IMR-90 (cell line): ENCODE measurements at regions not wholly inside any gene's neighbourhood (a gene's known extent, or its start where the extent isn't known, plus 50 kb on each side); places are given as distances from the start of the nearest gene placed in this dataset.

Experiments used
- BHLHE40 ChIP-seq: fragments of 150-350 bp; IDR thresholded peaks from 2 replicates; pipeline ENCODE4 v1.6.1; 2016; ENCODE audit warnings: mild to moderate bottlenecking, low read depth, low read length
- CEBPB ChIP-seq: IDR thresholded peaks from 2 replicates; pipeline ENCODE4 v1.6.1; 2012; ENCODE audit warnings: low read depth, low read length, improper control_type of control experiment
- POLR2A ChIP-seq: IDR thresholded peaks from 2 replicates; pipeline ENCODE4 v1.6.1; 2012; ENCODE audit warnings: mild to moderate bottlenecking, low read depth, low read length
- RAD21 ChIP-seq: IDR thresholded peaks from 2 replicates; pipeline ENCODE4 v1.6.1; 2012; ENCODE audit warnings: low read length, improper control_type of control experiment
- TF ChIP-seq, protein P1 (sequence below): conservative IDR thresholded peaks from 2 replicates; pipeline ENCODE4 v1.5.1; 2012; ENCODE audit warnings: mild to moderate bottlenecking, low read depth, low read length, improper control_type of control experiment
- TF ChIP-seq, protein P2 (sequence below): fragments of 150-350 bp; IDR thresholded peaks from 2 replicates; pipeline ENCODE4 v1.6.1; 2017; ENCODE audit warnings: mild to moderate bottlenecking, antibody characterized with exemption, low read length, low read depth
- TF ChIP-seq, protein P3 (sequence below): fragments of 150-350 bp; IDR thresholded peaks from 2 replicates; pipeline ENCODE4 v1.6.1; 2016; ENCODE audit warnings: low read depth, mild to moderate bottlenecking, low read length, moderate library complexity, borderline replicate concordance

DNA sequence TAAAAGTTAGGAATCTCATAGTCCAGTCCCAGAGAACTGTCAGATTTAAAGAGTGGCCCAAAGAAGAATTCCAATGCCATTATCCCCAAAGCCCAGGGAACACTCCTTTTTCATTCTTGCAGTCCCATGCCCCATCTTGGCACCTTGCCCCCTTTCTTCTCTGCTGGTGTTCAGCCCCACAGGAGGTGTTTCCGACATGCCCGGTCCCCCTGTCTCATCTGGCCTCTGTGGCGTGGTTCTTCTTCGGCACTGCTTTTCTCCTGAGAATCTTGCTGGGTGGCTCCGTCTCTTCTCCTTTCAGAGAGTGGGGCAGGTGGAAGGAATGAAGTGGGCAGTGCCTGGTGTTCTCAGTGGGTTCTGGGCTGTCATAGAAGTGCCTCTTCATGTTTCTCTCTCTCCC, 64.7 kb downstream of the VCPKMT start:
- TF ChIP-seq, protein P1, sequence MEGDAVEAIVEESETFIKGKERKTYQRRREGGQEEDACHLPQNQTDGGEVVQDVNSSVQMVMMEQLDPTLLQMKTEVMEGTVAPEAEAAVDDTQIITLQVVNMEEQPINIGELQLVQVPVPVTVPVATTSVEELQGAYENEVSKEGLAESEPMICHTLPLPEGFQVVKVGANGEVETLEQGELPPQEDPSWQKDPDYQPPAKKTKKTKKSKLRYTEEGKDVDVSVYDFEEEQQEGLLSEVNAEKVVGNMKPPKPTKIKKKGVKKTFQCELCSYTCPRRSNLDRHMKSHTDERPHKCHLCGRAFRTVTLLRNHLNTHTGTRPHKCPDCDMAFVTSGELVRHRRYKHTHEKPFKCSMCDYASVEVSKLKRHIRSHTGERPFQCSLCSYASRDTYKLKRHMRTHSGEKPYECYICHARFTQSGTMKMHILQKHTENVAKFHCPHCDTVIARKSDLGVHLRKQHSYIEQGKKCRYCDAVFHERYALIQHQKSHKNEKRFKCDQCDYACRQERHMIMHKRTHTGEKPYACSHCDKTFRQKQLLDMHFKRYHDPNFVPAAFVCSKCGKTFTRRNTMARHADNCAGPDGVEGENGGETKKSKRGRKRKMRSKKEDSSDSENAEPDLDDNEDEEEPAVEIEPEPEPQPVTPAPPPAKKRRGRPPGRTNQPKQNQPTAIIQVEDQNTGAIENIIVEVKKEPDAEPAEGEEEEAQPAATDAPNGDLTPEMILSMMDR = no peak
- TF ChIP-seq CEBPB (no peak), POLR2A (no peak), BHLHE40 (no peak), RAD21 (no peak)
- TF ChIP-seq, protein P2, sequence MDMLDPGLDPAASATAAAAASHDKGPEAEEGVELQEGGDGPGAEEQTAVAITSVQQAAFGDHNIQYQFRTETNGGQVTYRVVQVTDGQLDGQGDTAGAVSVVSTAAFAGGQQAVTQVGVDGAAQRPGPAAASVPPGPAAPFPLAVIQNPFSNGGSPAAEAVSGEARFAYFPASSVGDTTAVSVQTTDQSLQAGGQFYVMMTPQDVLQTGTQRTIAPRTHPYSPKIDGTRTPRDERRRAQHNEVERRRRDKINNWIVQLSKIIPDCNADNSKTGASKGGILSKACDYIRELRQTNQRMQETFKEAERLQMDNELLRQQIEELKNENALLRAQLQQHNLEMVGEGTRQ = no peak
- TF ChIP-seq, protein P3, sequence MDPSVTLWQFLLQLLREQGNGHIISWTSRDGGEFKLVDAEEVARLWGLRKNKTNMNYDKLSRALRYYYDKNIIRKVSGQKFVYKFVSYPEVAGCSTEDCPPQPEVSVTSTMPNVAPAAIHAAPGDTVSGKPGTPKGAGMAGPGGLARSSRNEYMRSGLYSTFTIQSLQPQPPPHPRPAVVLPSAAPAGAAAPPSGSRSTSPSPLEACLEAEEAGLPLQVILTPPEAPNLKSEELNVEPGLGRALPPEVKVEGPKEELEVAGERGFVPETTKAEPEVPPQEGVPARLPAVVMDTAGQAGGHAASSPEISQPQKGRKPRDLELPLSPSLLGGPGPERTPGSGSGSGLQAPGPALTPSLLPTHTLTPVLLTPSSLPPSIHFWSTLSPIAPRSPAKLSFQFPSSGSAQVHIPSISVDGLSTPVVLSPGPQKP = no peak
